Bone marrow (tissue), 2 donors: ENCODE measurements at regions not wholly inside any gene's neighbourhood (a gene's known extent, or its start where the extent isn't known, plus 50 kb on each side); places are given as distances from the start of the nearest gene placed in this dataset.

ENCODE experiments used
- DNase-seq, 2 donors: peaks; one replicate each; lab custom pipeline; 2025; lab: John Stamatoyannopoulos, UW

- no peak for DNase-seq
Measured at GRCh38 chr3:72344236-72344635, 504.0 kb downstream of the SHQ1 start.

- DNase-seq, result peak in 1 of 2 donors; percentile 15
Measured at GRCh38 chr3:72343078-72343477, 505.2 kb downstream of the SHQ1 start.

GRCh38 chr3:72342450-72342849 lies 505.8 kb downstream of the SHQ1 start:
- no peak for DNase-seq

- no peak for DNase-seq
Measured at GRCh38 chr3:72341920-72342319, 506.3 kb downstream of the SHQ1 start.

GRCh38 chr3:72341380-72341770 lies 506.9 kb downstream of the SHQ1 start:
- no peak for DNase-seq

GRCh38 chr3:72340476-72341379 lies 507.5 kb downstream of the SHQ1 start:
- DNase-seq, result no peak

GRCh38 chr3:72340056-72340455 lies 508.2 kb downstream of the SHQ1 start:
- DNase-seq, result no peak

- DNase-seq, result no peak
Measured at GRCh38 chr3:72339670-72340030, 508.6 kb downstream of the SHQ1 start.

GRCh38 chr3:72338942-72339669 lies 509.1 kb downstream of the SHQ1 start:
- peak; percentile 54 to 67 for DNase-seq

- peak in 1 of 2 donors; percentile 67 for DNase-seq
Measured at GRCh38 chr3:72338082-72338941, 509.9 kb downstream of the SHQ1 start.

GRCh38 chr3:72337480-72337855 lies 510.8 kb downstream of the SHQ1 start:
- DNase-seq, result no peak

- no peak for DNase-seq
Measured at GRCh38 chr3:72336821-72337479, 511.3 kb downstream of the SHQ1 start.

GRCh38 chr3:72336114-72336651 lies 512.1 kb downstream of the SHQ1 start:
- no peak for DNase-seq

GRCh38 chr3:72335458-72336095 lies 512.7 kb downstream of the SHQ1 start:
- no peak for DNase-seq

GRCh38 chr3:72334681-72335457 lies 513.4 kb downstream of the SHQ1 start:
- DNase-seq, result no peak

- DNase-seq, result no peak
Measured at GRCh38 chr3:72332689-72333088, 515.6 kb downstream of the SHQ1 start.

- DNase-seq, result no peak
Measured at GRCh38 chr3:72332036-72332435, 516.2 kb downstream of the SHQ1 start.

- no peak for DNase-seq
Measured at GRCh38 chr3:72331076-72331475, 517.2 kb downstream of the SHQ1 start.

- peak in 1 of 2 donors; percentile 26 for DNase-seq
Measured at GRCh38 chr3:72329354-72329753, 518.9 kb downstream of the SHQ1 start.

GRCh38 chr3:72328755-72329277 lies 519.4 kb downstream of the SHQ1 start:
- no peak for DNase-seq
